ENCODE measurements at regions not wholly inside any gene's neighbourhood (a gene's known extent, or its start where the extent isn't known, plus 50 kb on each side); places are given as distances from the start of the nearest gene placed in this dataset.

DNA sequence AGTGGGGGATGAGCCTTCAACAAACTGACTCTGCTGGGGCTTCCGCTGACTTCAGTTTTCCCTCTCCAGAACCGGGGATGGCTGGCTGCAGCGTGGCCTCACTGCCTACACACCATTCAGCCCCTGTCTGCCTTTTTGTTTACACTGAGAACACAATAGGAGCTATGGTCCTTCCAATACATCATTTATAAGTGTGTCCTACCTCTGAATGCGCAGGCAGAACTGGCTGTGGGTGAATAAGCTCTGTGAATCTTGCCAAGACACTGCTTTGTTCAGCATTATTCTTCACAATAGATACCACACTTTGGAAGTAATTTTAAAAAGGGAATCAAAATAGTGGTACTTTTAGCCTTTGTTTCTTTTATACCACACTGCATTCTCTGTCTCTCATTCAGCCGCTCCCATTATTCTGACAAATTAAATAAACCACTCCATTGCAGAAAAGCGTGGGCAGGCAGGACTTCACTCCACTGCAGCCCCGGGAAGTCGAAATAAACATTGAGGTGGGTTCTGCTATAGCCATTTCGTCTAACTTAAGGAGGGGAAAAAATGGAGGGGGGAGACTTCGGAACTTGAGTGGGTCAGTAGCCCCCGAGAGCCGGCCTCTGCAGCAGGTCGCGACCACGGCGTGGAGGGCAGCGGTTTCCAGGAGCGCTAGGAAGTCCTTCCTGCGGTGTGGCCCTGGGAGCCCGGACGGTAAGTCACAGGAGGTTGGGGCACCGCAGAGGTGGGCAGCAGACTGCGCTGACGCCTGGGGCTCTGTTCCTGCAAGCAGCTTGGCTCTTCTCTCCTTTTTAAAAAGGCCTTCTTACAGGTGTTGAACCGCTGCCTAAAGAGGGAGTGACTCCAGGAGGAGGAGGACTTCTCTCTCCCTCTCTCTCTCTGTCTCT is 94.8 kb upstream of the SOX1 start:
- CTCF ChIA-PET = no interaction called here
- no peaks in the 10 kb centered on the region for H3K9me2 ChIP-seq
- peaks cover 13% of the 10 kb centered on the region for H3F3A ChIP-seq (replicated peaks; ENCODE audit: insufficient read depth)
- no peak overlapping the region for H2AFZ ChIP-seq (ENCODE audit: low read depth)
- H3K27me3 ChIP-seq (ENCODE audit: insufficient read depth) = peaks cover 21% of the 10 kb centered on the region; the same call in 1 of the 2 replicates
- no peaks in the 10 kb centered on the region for H3K9me3 ChIP-seq
- no peak for DNase-seq
- POLR2A ChIA-PET = no interaction called here
- no peaks in the 10 kb centered on the region for H3K36me3 ChIP-seq (replicated peaks in 1 of 2; ENCODE audit: control insufficient read depth in 1 of 2, insufficient read depth in 2 of 2, low read length in 1 of 2)
- no peak for TF ChIP-seq NRF1 (IDR thresholded peaks at IDR 0.05; ENCODE audit: low read depth, low read length)
- no peak for TF ChIP-seq POLR2AphosphoS5 (IDR thresholded peaks at IDR 0.05; ENCODE audit: low read depth, low read length)
- no peak for TF ChIP-seq ELF1 (IDR thresholded peaks at IDR 0.05)
- TF ChIP-seq, protein P1, sequence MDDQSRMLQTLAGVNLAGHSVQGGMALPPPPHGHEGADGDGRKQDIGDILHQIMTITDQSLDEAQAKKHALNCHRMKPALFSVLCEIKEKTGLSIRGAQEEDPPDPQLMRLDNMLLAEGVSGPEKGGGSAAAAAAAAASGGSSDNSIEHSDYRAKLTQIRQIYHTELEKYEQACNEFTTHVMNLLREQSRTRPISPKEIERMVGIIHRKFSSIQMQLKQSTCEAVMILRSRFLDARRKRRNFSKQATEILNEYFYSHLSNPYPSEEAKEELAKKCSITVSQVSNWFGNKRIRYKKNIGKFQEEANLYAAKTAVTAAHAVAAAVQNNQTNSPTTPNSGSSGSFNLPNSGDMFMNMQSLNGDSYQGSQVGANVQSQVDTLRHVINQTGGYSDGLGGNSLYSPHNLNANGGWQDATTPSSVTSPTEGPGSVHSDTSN (IDR thresholded peaks at IDR 0.05) = no peak
- no peak for TF ChIP-seq TAF1 (IDR thresholded peaks at IDR 0.05; ENCODE audit: borderline replicate concordance, low read depth, low read length)
- no peak for TF ChIP-seq SMC3 (IDR thresholded peaks at IDR 0.05; ENCODE audit: low read depth, low read length)
- no peak for TF ChIP-seq MXI1 (IDR thresholded peaks at IDR 0.05; ENCODE audit: low read depth, low read length)
- TF ChIP-seq FOSL2 (IDR thresholded peaks at IDR 0.05; ENCODE audit: borderline replicate concordance, low read depth) = no peak
- H3K4me3 ChIP-seq (ENCODE audit: low read depth in 2 of 2, low read length in 1 of 2) = no peak overlapping the region
- no peak overlapping the region for H3K4me2 ChIP-seq
- H4K20me1 ChIP-seq (ENCODE audit: insufficient read depth) = no peaks in the 10 kb centered on the region
- WGBS (ENCODE audit: low lambda C conversion rate) = 5% methylated on average over 14 of the region's 25 CpGs
- no peak overlapping the region for H3K27ac ChIP-seq (ENCODE audit: low read depth in 2 of 2, low read length in 1 of 2)
- H3K9ac ChIP-seq = no peak overlapping the region
- no peaks in the 10 kb centered on the region for H3K79me2 ChIP-seq (ENCODE audit: insufficient read depth)
- peaks cover 0 to 4% of the 10 kb centered on the region in 2 experiments; a peak in 1 of 4 replicates for H3K4me1 ChIP-seq (ENCODE audit: control insufficient read depth in 1 of 2, insufficient read depth in 2 of 2, low read depth in 1 of 2, low read length in 1 of 2)

DNA sequence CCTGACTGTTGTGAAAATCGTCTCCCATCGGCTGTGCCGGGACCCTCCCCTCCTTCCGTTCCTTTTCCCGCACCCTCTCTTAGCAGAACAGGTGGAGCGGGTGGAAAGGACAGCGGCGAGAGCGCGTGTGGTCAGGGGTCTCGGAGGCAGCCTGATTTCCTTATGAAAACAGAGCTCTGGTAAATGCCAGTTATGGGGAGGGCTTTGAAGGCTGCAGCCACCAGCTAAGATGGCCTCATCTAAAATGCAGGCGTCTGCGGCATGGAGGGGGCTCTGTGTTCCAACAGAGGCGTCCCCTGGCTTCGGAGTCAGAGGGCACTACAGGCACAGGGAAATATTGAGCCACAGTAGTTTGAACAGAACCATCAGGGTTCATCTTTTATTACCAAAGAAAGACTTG is 93.8 kb upstream of the SOX1 start:
- DNase-seq = no peak
- Histone ChIP-seq H3K4me3 (ENCODE audit: low read depth in 2 of 2, low read length in 1 of 2) (no peak overlapping the region), H3K79me2 (ENCODE audit: insufficient read depth) (no peaks in the 10 kb centered on the region), H3K9me2 (no peaks in the 10 kb centered on the region), H3K4me2 (no peak overlapping the region), H3K36me3 (replicated peaks in 1 of 2; ENCODE audit: control insufficient read depth in 1 of 2, insufficient read depth in 2 of 2, low read length in 1 of 2) (no peaks in the 10 kb centered on the region), H3K9me3 (no peaks in the 10 kb centered on the region), H3K27ac (ENCODE audit: low read depth in 2 of 2, low read length in 1 of 2) (no peak overlapping the region), H4K20me1 (ENCODE audit: insufficient read depth) (no peaks in the 10 kb centered on the region), H2AFZ (ENCODE audit: low read depth) (no peak overlapping the region), H3K4me1 (ENCODE audit: control insufficient read depth in 1 of 2, insufficient read depth in 2 of 2, low read depth in 1 of 2, low read length in 1 of 2) (peaks cover 0 to 5% of the 10 kb centered on the region in 2 experiments; a peak in 1 of 4 replicates), H3F3A (replicated peaks; ENCODE audit: insufficient read depth) (peaks cover 13% of the 10 kb centered on the region), H3K9ac (no peak overlapping the region), H3K27me3 (ENCODE audit: insufficient read depth) (peaks cover 21% of the 10 kb centered on the region; the same call in 1 of the 2 replicates)
- POLR2A ChIA-PET = no interaction called here
- CTCF ChIA-PET = no interaction called here
- under 1% methylated on average over 15 of the region's 15 CpGs for WGBS (ENCODE audit: low lambda C conversion rate)
- TF ChIP-seq RFX5 (IDR thresholded peaks at IDR 0.05; ENCODE audit: low read length) = no peak
- TF ChIP-seq, protein P2, sequence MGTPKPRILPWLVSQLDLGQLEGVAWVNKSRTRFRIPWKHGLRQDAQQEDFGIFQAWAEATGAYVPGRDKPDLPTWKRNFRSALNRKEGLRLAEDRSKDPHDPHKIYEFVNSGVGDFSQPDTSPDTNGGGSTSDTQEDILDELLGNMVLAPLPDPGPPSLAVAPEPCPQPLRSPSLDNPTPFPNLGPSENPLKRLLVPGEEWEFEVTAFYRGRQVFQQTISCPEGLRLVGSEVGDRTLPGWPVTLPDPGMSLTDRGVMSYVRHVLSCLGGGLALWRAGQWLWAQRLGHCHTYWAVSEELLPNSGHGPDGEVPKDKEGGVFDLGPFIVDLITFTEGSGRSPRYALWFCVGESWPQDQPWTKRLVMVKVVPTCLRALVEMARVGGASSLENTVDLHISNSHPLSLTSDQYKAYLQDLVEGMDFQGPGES (IDR thresholded peaks at IDR 0.05; ENCODE audit: low read depth, low read length) = no peak
- no peak for TF ChIP-seq MXI1 (IDR thresholded peaks at IDR 0.05; ENCODE audit: low read depth, low read length)
- TF ChIP-seq, protein P3, sequence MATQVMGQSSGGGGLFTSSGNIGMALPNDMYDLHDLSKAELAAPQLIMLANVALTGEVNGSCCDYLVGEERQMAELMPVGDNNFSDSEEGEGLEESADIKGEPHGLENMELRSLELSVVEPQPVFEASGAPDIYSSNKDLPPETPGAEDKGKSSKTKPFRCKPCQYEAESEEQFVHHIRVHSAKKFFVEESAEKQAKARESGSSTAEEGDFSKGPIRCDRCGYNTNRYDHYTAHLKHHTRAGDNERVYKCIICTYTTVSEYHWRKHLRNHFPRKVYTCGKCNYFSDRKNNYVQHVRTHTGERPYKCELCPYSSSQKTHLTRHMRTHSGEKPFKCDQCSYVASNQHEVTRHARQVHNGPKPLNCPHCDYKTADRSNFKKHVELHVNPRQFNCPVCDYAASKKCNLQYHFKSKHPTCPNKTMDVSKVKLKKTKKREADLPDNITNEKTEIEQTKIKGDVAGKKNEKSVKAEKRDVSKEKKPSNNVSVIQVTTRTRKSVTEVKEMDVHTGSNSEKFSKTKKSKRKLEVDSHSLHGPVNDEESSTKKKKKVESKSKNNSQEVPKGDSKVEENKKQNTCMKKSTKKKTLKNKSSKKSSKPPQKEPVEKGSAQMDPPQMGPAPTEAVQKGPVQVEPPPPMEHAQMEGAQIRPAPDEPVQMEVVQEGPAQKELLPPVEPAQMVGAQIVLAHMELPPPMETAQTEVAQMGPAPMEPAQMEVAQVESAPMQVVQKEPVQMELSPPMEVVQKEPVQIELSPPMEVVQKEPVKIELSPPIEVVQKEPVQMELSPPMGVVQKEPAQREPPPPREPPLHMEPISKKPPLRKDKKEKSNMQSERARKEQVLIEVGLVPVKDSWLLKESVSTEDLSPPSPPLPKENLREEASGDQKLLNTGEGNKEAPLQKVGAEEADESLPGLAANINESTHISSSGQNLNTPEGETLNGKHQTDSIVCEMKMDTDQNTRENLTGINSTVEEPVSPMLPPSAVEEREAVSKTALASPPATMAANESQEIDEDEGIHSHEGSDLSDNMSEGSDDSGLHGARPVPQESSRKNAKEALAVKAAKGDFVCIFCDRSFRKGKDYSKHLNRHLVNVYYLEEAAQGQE (IDR thresholded peaks at IDR 0.05; ENCODE audit: low read depth, low read length) = no peak
- TF ChIP-seq GABPA (IDR thresholded peaks at IDR 0.05; ENCODE audit: low read depth) = no peak
- TF ChIP-seq TCF12 (IDR thresholded peaks at IDR 0.05) = no peak
- TF ChIP-seq, protein P4, sequence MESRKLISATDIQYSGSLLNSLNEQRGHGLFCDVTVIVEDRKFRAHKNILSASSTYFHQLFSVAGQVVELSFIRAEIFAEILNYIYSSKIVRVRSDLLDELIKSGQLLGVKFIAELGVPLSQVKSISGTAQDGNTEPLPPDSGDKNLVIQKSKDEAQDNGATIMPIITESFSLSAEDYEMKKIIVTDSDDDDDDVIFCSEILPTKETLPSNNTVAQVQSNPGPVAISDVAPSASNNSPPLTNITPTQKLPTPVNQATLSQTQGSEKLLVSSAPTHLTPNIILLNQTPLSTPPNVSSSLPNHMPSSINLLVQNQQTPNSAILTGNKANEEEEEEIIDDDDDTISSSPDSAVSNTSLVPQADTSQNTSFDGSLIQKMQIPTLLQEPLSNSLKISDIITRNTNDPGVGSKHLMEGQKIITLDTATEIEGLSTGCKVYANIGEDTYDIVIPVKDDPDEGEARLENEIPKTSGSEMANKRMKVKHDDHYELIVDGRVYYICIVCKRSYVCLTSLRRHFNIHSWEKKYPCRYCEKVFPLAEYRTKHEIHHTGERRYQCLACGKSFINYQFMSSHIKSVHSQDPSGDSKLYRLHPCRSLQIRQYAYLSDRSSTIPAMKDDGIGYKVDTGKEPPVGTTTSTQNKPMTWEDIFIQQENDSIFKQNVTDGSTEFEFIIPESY (IDR thresholded peaks at IDR 0.05; ENCODE audit: borderline replicate concordance, low read depth) = no peak
- TF ChIP-seq RAD21 (IDR thresholded peaks at IDR 0.05; ENCODE audit: low read length) = no peak
- no peak for TF ChIP-seq YY1 (IDR thresholded peaks at IDR 0.05; ENCODE audit: low read depth)

Measured in SK-N-SH (cell line).